OCI-LY1 (cell line): ENCODE measurements at regions not wholly inside any gene's neighbourhood (a gene's known extent, or its start where the extent isn't known, plus 50 kb on each side); places are given as distances from the start of the nearest gene placed in this dataset.

Source experiments
- CTCF ChIP-seq: fragments of 200-600 bp; sonication (generic), shearing (Covaris generic); IDR thresholded peaks from 2 replicates; pipeline ENCODE4 v1.5.1; 2017; ENCODE audit warnings: mild to moderate bottlenecking, antibody characterized with exemption, low read length, moderate library complexity, mixed read lengths
- EZH2 ChIP-seq: fragments of 200-600 bp; sonication (generic), shearing (Covaris generic); IDR thresholded peaks from 2 replicates; pipeline ENCODE4 v1.8.0; 2017; ENCODE audit warnings: borderline replicate concordance, mixed run types, mild to moderate bottlenecking, antibody characterized with exemption, low read length, moderate library complexity, mixed read lengths

- no peak for TF ChIP-seq CTCF
- TF ChIP-seq EZH2, result no peak
Measured at GRCh38 chr5:112554101-112554977, 135.3 kb upstream of the EPB41L4A start.
